Mesendoderm (in vitro differentiated cells): ENCODE measurements at regions not wholly inside any gene's neighbourhood (a gene's known extent, or its start where the extent isn't known, plus 50 kb on each side); places are given as distances from the start of the nearest gene placed in this dataset.

Experiments
- DNase-seq: peaks from one replicate; pipeline ENCODE4 v3.0.0; 2013
- H2AK5ac ChIP-seq: 2 replicates; pipeline ENCODE4 v1.6.1; 2013; ENCODE audit warnings: low read length, inconsistent platforms
- H2BK120ac ChIP-seq: 2 replicates; pipeline ENCODE4 v1.6.1; 2013; ENCODE audit warnings: low read depth, mild to moderate bottlenecking, low read length, moderate library complexity, mixed read lengths
- H2BK15ac ChIP-seq: replicated peaks from 2 replicates; pipeline ENCODE4 v1.6.1; 2013; ENCODE audit warnings: low read depth, mild to moderate bottlenecking, moderate library complexity
- H2BK5ac ChIP-seq: 2 replicates; pipeline ENCODE4 v1.6.1; 2013; ENCODE audit warnings: low read length, inconsistent platforms
- H3K18ac ChIP-seq: 2 replicates; pipeline ENCODE4 v1.6.1; 2013; ENCODE audit warnings: mild to moderate bottlenecking, low read length, mixed read lengths
- H3K23ac ChIP-seq: one replicate; pipeline ENCODE4 v1.6.1; 2013; ENCODE audit warnings: low read length
- H3K27ac ChIP-seq: 2 replicates; pipeline ENCODE4 v1.5.1; 2013; ENCODE audit warnings: low read depth, mild to moderate bottlenecking, inconsistent platforms, low read length, moderate library complexity
- H3K27me3 ChIP-seq: 2 replicates; pipeline ENCODE4 v1.6.1; 2013; ENCODE audit warnings: low read length, control low read depth, mild to moderate bottlenecking, inconsistent platforms; ENCODE audit not compliant: insufficient read depth, poor library complexity
- H3K36me3 ChIP-seq: 2 replicates; pipeline ENCODE4 v1.6.1; 2013; ENCODE audit warnings: low read length, inconsistent platforms; ENCODE audit not compliant: control insufficient read depth, insufficient read depth
- H3K4ac ChIP-seq: one replicate; pipeline ENCODE4 v1.6.1; 2013; ENCODE audit warnings: low read depth, mild to moderate bottlenecking, low read length, moderate library complexity
- H3K4me1 ChIP-seq: 2 replicates; pipeline ENCODE4 v1.6.1; 2013; ENCODE audit warnings: low read depth, low read length, inconsistent platforms; ENCODE audit not compliant: control insufficient read depth
- H3K4me2 ChIP-seq: 2 replicates; pipeline ENCODE4 v1.6.1; 2013; ENCODE audit warnings: low read length
- H3K4me3 ChIP-seq: 2 replicates; pipeline ENCODE4 v1.5.1; 2013; ENCODE audit warnings: mild to moderate bottlenecking, low read length
- H3K56ac ChIP-seq: one replicate; pipeline ENCODE4 v1.6.1; 2013; ENCODE audit warnings: low read length
- H3K79me1 ChIP-seq: 2 replicates; pipeline ENCODE4 v1.6.1; 2013; ENCODE audit warnings: low read length, inconsistent platforms
- H3K79me2 ChIP-seq: 2 replicates; pipeline ENCODE4 v1.6.1; 2013; ENCODE audit warnings: mild to moderate bottlenecking, low read length; ENCODE audit not compliant: control insufficient read depth, insufficient read depth
- H3K9ac ChIP-seq: 2 replicates; pipeline ENCODE4 v1.6.1; 2013; ENCODE audit warnings: low read length, inconsistent platforms
- H4K5ac ChIP-seq: one replicate; pipeline ENCODE4 v1.6.1; 2013; ENCODE audit warnings: low read length
- H4K8ac ChIP-seq: one replicate; pipeline ENCODE4 v1.6.1; 2013; ENCODE audit warnings: low read depth, mild to moderate bottlenecking, control low read depth, low read length, moderate library complexity
- WGBS: extraction: QIAGEN DNeasy Blood & Tissue Kit; methylation state at CpG from one replicate; pipeline ENCODE4 v1.1.7; 2013; ENCODE audit warnings: low lambda C conversion rate, missing lambda C conversion rate; ENCODE audit not compliant: insufficient coverage; ENCODE audit errors: extremely low coverage; 5-methylcytosine and 5-hydroxymethylcytosine counted together

GRCh38 chr4:122203407-122203806 is 51.3 kb downstream of the BLTP1 start:
- no peaks in the 10 kb centered on the region for H3K27me3 ChIP-seq
- no peak for DNase-seq
- H3K4me1 ChIP-seq = no peaks in the 10 kb centered on the region
- H3K27ac ChIP-seq = no peak overlapping the region
- H2BK120ac ChIP-seq = no peak overlapping the region
- no peak overlapping the region for H3K4me2 ChIP-seq
- no peaks in the 10 kb centered on the region for H3K79me2 ChIP-seq
- H3K4me3 ChIP-seq = no peak overlapping the region
- no peak overlapping the region for H3K23ac ChIP-seq
- no peak overlapping the region for H3K4ac ChIP-seq
- H2BK5ac ChIP-seq = no peak overlapping the region
- no peak overlapping the region for H2BK15ac ChIP-seq
- H2AK5ac ChIP-seq = no peak overlapping the region
- no peak overlapping the region for H3K9ac ChIP-seq
- no peaks in the 10 kb centered on the region for H3K79me1 ChIP-seq
- H3K36me3 ChIP-seq = no peaks in the 10 kb centered on the region
- no peak overlapping the region for H3K18ac ChIP-seq
- no peak overlapping the region for H4K5ac ChIP-seq
- no peak overlapping the region for H3K56ac ChIP-seq
- 100% methylated on average over 1 of the region's 1 CpG for WGBS
- no peak overlapping the region for H4K8ac ChIP-seq

DNA sequence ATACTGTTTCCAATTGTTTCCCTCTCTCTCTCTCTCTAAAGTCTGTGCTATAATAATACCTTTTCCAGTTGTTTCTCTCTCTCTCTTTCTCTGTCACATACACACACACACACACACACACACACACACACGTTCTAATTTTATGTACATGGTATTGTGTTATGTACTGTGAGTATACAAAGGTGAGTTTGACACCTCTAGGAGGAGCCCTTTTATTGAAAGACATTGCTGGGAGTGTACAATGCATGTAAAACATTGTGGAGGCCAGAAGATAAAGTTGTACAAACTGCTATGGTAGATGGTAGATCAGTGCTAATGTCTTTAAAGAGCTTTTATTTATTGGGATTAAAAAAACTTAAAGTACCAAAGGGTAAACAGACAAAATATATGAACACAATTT is 53.6 kb downstream of the BLTP1 start:
- no peak overlapping the region for H3K23ac ChIP-seq
- WGBS = no CpG with 5 or more reads among the region's 1 CpG
- H3K18ac ChIP-seq = no peak overlapping the region
- H3K79me2 ChIP-seq = no peaks in the 10 kb centered on the region
- H4K5ac ChIP-seq = no peak overlapping the region
- no peak overlapping the region for H3K4me3 ChIP-seq
- no peaks in the 10 kb centered on the region for H3K79me1 ChIP-seq
- H3K27ac ChIP-seq = no peak overlapping the region
- no peak overlapping the region for H3K9ac ChIP-seq
- no peak overlapping the region for H3K4ac ChIP-seq
- H3K56ac ChIP-seq = no peak overlapping the region
- H2AK5ac ChIP-seq = no peak overlapping the region
- H3K4me2 ChIP-seq = no peak overlapping the region
- no peak for DNase-seq
- no peak overlapping the region for H2BK5ac ChIP-seq
- H3K4me1 ChIP-seq = no peaks in the 10 kb centered on the region
- no peak overlapping the region for H2BK120ac ChIP-seq
- no peak overlapping the region for H2BK15ac ChIP-seq
- no peaks in the 10 kb centered on the region for H3K36me3 ChIP-seq
- H4K8ac ChIP-seq = no peak overlapping the region
- no peaks in the 10 kb centered on the region for H3K27me3 ChIP-seq

- no peak overlapping the region for H3K56ac ChIP-seq
- H2BK120ac ChIP-seq = no peak overlapping the region
- no peak overlapping the region for H3K4me2 ChIP-seq
- H2AK5ac ChIP-seq = no peak overlapping the region
- H4K5ac ChIP-seq = no peak overlapping the region
- no peaks in the 10 kb centered on the region for H3K79me1 ChIP-seq
- no CpG with 5 or more reads among the region's 3 CpGs for WGBS
- no peaks in the 10 kb centered on the region for H3K36me3 ChIP-seq
- H3K4me3 ChIP-seq = no peak overlapping the region
- H2BK15ac ChIP-seq = no peak overlapping the region
- no peak overlapping the region for H3K27ac ChIP-seq
- H3K79me2 ChIP-seq = no peaks in the 10 kb centered on the region
- DNase-seq = no peak
- no peak overlapping the region for H3K4ac ChIP-seq
- H3K27me3 ChIP-seq = no peaks in the 10 kb centered on the region
- H3K18ac ChIP-seq = no peak overlapping the region
- H3K23ac ChIP-seq = no peak overlapping the region
- no peak overlapping the region for H2BK5ac ChIP-seq
- no peak overlapping the region for H4K8ac ChIP-seq
- no peak overlapping the region for H3K9ac ChIP-seq
- no peaks in the 10 kb centered on the region for H3K4me1 ChIP-seq
These were observed 60.7 kb downstream of the BLTP1 start for GRCh38 chr4:122212880-122213279.

- Histone ChIP-seq H3K56ac (no peak overlapping the region), H4K8ac (no peak overlapping the region), H3K4me1 (no peaks in the 10 kb centered on the region), H3K18ac (no peak overlapping the region), H3K79me1 (no peaks in the 10 kb centered on the region), H3K27ac (no peak overlapping the region), H2BK5ac (no peak overlapping the region), H2AK5ac (no peak overlapping the region), H3K9ac (no peak overlapping the region), H2BK120ac (no peak overlapping the region), H2BK15ac (no peak overlapping the region), H3K4me3 (no peak overlapping the region), H3K36me3 (no peaks in the 10 kb centered on the region), H3K23ac (no peak overlapping the region), H3K4me2 (no peak overlapping the region), H4K5ac (no peak overlapping the region), H3K4ac (no peak overlapping the region), H3K27me3 (no peaks in the 10 kb centered on the region), H3K79me2 (no peaks in the 10 kb centered on the region)
- peak; percentile 31 for DNase-seq
- WGBS = no CpG with 5 or more reads among the region's 1 CpG
These were observed 66.6 kb downstream of the BLTP1 start for GRCh38 chr4:122218762-122219161.

DNA sequence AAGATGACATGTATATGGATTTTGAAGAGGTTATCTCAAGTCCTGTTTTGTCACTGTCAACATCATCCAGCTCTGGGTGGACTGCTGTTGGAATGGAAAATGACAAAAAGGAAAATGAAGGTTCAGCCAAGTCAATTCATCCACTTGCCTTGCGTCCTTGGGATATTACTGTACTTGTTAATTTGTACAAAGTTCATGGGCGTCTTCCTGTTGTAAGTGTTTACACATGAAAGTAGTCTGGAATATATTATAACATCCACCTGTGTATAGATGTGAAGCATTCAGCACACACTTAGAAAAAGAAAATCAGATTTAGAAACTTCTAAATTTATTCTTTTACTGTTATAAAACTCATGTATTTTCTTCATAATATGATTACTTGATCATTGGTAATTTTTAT is 67.2 kb downstream of the BLTP1 start:
- Histone ChIP-seq H2BK120ac (no peak overlapping the region), H4K5ac (no peak overlapping the region), H3K56ac (no peak overlapping the region), H3K36me3 (no peaks in the 10 kb centered on the region), H4K8ac (no peak overlapping the region), H3K9ac (no peak overlapping the region), H3K4me2 (no peak overlapping the region), H3K79me1 (no peaks in the 10 kb centered on the region), H3K79me2 (no peaks in the 10 kb centered on the region), H3K27me3 (no peaks in the 10 kb centered on the region), H3K23ac (no peak overlapping the region), H3K4ac (no peak overlapping the region), H3K4me3 (no peak overlapping the region), H3K18ac (no peak overlapping the region), H2BK15ac (no peak overlapping the region), H3K4me1 (no peaks in the 10 kb centered on the region), H3K27ac (no peak overlapping the region), H2AK5ac (no peak overlapping the region), H2BK5ac (no peak overlapping the region)
- WGBS = no CpG with 5 or more reads among the region's 2 CpGs
- no peak for DNase-seq

- no peak overlapping the region for H2AK5ac ChIP-seq
- H3K23ac ChIP-seq = no peak overlapping the region
- no CpG with 5 or more reads among the region's 3 CpGs for WGBS
- H3K79me2 ChIP-seq = no peaks in the 10 kb centered on the region
- H3K79me1 ChIP-seq = no peaks in the 10 kb centered on the region
- H3K4me1 ChIP-seq = no peaks in the 10 kb centered on the region
- no peaks in the 10 kb centered on the region for H3K36me3 ChIP-seq
- H2BK15ac ChIP-seq = no peak overlapping the region
- DNase-seq = no peak
- H2BK120ac ChIP-seq = no peak overlapping the region
- no peak overlapping the region for H4K5ac ChIP-seq
- H3K4me3 ChIP-seq = no peak overlapping the region
- no peak overlapping the region for H2BK5ac ChIP-seq
- no peak overlapping the region for H4K8ac ChIP-seq
- H3K18ac ChIP-seq = no peak overlapping the region
- no peak overlapping the region for H3K56ac ChIP-seq
- no peak overlapping the region for H3K4ac ChIP-seq
- H3K9ac ChIP-seq = no peak overlapping the region
- H3K4me2 ChIP-seq = no peak overlapping the region
- H3K27ac ChIP-seq = no peak overlapping the region
- H3K27me3 ChIP-seq = no peaks in the 10 kb centered on the region
These were observed 69.2 kb downstream of the BLTP1 start for GRCh38 chr4:122221322-122221721.
